GM23248 (cell line): ENCODE measurements at regions not wholly inside any gene's neighbourhood (a gene's known extent, or its start where the extent isn't known, plus 50 kb on each side); places are given as distances from the start of the nearest gene placed in this dataset.

ENCODE experiments used
- EZH2 ChIP-seq: fragments of 200-600 bp; sonication (generic); IDR thresholded peaks from 2 replicates; pipeline ENCODE4 v1.6.1; 2018; ENCODE audit warnings: antibody characterized with exemption, mild to moderate bottlenecking; ENCODE audit not compliant: insufficient read depth, poor library complexity, severe bottlenecking
- EZH2phosphoT487 ChIP-seq: fragments of 200-600 bp; sonication (generic); IDR thresholded peaks from 2 replicates; pipeline ENCODE4 v1.6.1; 2018; ENCODE audit warnings: antibody characterized with exemption, moderate library complexity, mild to moderate bottlenecking, low read depth; ENCODE audit not compliant: insufficient read depth

GRCh38 chr3:184642631-184643285 lies 69.1 kb downstream of the MAGEF1 start:
- TF ChIP-seq EZH2 (no peak), EZH2phosphoT487 (no peak)
